ENCODE measurements at regions not wholly inside any gene's neighbourhood (a gene's known extent, or its start where the extent isn't known, plus 50 kb on each side); places are given as distances from the start of the nearest gene placed in this dataset.

- no peak for ATAC-seq
- no peak overlapping the region for H3K4me3 Mint-ChIP-seq
- peaks cover 8% of the 10 kb centered on the region for H3K9me3 Mint-ChIP-seq
- H3K4me1 Mint-ChIP-seq = no peaks in the 10 kb centered on the region
- no peaks in the 10 kb centered on the region for H3K27me3 Mint-ChIP-seq
- H3K27ac Mint-ChIP-seq = no peak overlapping the region
- H3K36me3 Mint-ChIP-seq = no peaks in the 10 kb centered on the region
These were observed 1221.4 kb downstream of the VRK1 start for GRCh38 chr14:98018628-98019027.

GRCh38 chr14:98022541-98023520 lies 1225.6 kb downstream of the VRK1 start:
- H3K27me3 Mint-ChIP-seq = no peaks in the 10 kb centered on the region
- no peaks in the 10 kb centered on the region for H3K36me3 Mint-ChIP-seq
- no peak overlapping the region for H3K27ac Mint-ChIP-seq
- H3K4me3 Mint-ChIP-seq = no peak overlapping the region
- no peaks in the 10 kb centered on the region for H3K4me1 Mint-ChIP-seq
- ATAC-seq = no peak
- H3K9me3 Mint-ChIP-seq = peaks cover 9% of the 10 kb centered on the region

GRCh38 chr14:98028162-98028561 lies 1231.0 kb downstream of the VRK1 start:
- Mint-ChIP-seq H3K4me1 (no peaks in the 10 kb centered on the region), H3K9me3 (peaks cover 18% of the 10 kb centered on the region), H3K36me3 (no peaks in the 10 kb centered on the region), H3K27ac (no peak overlapping the region), H3K4me3 (no peak overlapping the region), H3K27me3 (no peaks in the 10 kb centered on the region)
- no peak for ATAC-seq

GRCh38 chr14:98035396-98035795 lies 1236.6 kb downstream of the BCL11B start:
- H3K27ac Mint-ChIP-seq = no peak overlapping the region
- no peak for ATAC-seq
- H3K4me1 Mint-ChIP-seq = no peaks in the 10 kb centered on the region
- no peaks in the 10 kb centered on the region for H3K36me3 Mint-ChIP-seq
- no peak overlapping the region for H3K4me3 Mint-ChIP-seq
- peaks cover 10% of the 10 kb centered on the region for H3K9me3 Mint-ChIP-seq
- H3K27me3 Mint-ChIP-seq = no peaks in the 10 kb centered on the region

GRCh38 chr14:98037831-98038230 lies 1234.2 kb downstream of the BCL11B start:
- H3K9me3 Mint-ChIP-seq = peaks cover 8% of the 10 kb centered on the region
- no peak overlapping the region for H3K27ac Mint-ChIP-seq
- no peak for ATAC-seq
- H3K4me3 Mint-ChIP-seq = no peak overlapping the region
- no peaks in the 10 kb centered on the region for H3K4me1 Mint-ChIP-seq
- no peaks in the 10 kb centered on the region for H3K36me3 Mint-ChIP-seq
- H3K27me3 Mint-ChIP-seq = no peaks in the 10 kb centered on the region

GRCh38 chr14:98056946-98057345 lies 1215.1 kb downstream of the BCL11B start:
- H3K4me3 Mint-ChIP-seq = no peak overlapping the region
- no peaks in the 10 kb centered on the region for H3K36me3 Mint-ChIP-seq
- ATAC-seq = no peak
- peaks cover 16% of the 10 kb centered on the region for H3K9me3 Mint-ChIP-seq
- no peaks in the 10 kb centered on the region for H3K27me3 Mint-ChIP-seq
- H3K4me1 Mint-ChIP-seq = no peaks in the 10 kb centered on the region
- no peak overlapping the region for H3K27ac Mint-ChIP-seq

- Mint-ChIP-seq H3K9me3 (peaks cover 21% of the 10 kb centered on the region), H3K36me3 (no peaks in the 10 kb centered on the region), H3K27me3 (no peaks in the 10 kb centered on the region), H3K4me3 (no peak overlapping the region), H3K4me1 (no peaks in the 10 kb centered on the region), H3K27ac (no peak overlapping the region)
- no peak for ATAC-seq
These were observed 1212.9 kb downstream of the BCL11B start for GRCh38 chr14:98059106-98059505.

- Mint-ChIP-seq H3K4me1 (no peaks in the 10 kb centered on the region), H3K27me3 (no peaks in the 10 kb centered on the region), H3K9me3 (peaks cover 12% of the 10 kb centered on the region), H3K4me3 (no peak overlapping the region), H3K27ac (no peak overlapping the region), H3K36me3 (no peaks in the 10 kb centered on the region)
- ATAC-seq = no peak
These were observed 1209.9 kb downstream of the BCL11B start for GRCh38 chr14:98062083-98062482.

GRCh38 chr14:98069712-98070171 lies 1202.3 kb downstream of the BCL11B start:
- Mint-ChIP-seq H3K27me3 (no peaks in the 10 kb centered on the region), H3K9me3 (peaks cover 7% of the 10 kb centered on the region), H3K36me3 (no peaks in the 10 kb centered on the region), H3K4me1 (no peaks in the 10 kb centered on the region), H3K27ac (no peak overlapping the region), H3K4me3 (no peak overlapping the region)
- no peak for ATAC-seq

- Mint-ChIP-seq H3K27ac (no peak overlapping the region), H3K4me3 (no peak overlapping the region), H3K36me3 (no peaks in the 10 kb centered on the region), H3K9me3 (peaks cover 7% of the 10 kb centered on the region), H3K4me1 (no peaks in the 10 kb centered on the region), H3K27me3 (no peaks in the 10 kb centered on the region)
- ATAC-seq = no peak
These were observed 1201.5 kb downstream of the BCL11B start for GRCh38 chr14:98070536-98070935.

GRCh38 chr14:98074111-98074510 lies 1197.9 kb downstream of the BCL11B start:
- Mint-ChIP-seq H3K27ac (no peak overlapping the region), H3K36me3 (no peaks in the 10 kb centered on the region), H3K4me1 (no peaks in the 10 kb centered on the region), H3K27me3 (no peaks in the 10 kb centered on the region), H3K9me3 (peaks cover 15% of the 10 kb centered on the region), H3K4me3 (no peak overlapping the region)
- ATAC-seq = no peak

GRCh38 chr14:98077176-98077575 lies 1194.8 kb downstream of the BCL11B start:
- Mint-ChIP-seq H3K27me3 (no peaks in the 10 kb centered on the region), H3K9me3 (peaks cover 18% of the 10 kb centered on the region), H3K4me1 (no peaks in the 10 kb centered on the region), H3K36me3 (no peaks in the 10 kb centered on the region), H3K27ac (no peak overlapping the region), H3K4me3 (no peak overlapping the region)
- ATAC-seq = no peak

GRCh38 chr14:98082833-98083232 lies 1189.2 kb downstream of the BCL11B start:
- Mint-ChIP-seq H3K27me3 (no peaks in the 10 kb centered on the region), H3K4me3 (no peak overlapping the region), H3K4me1 (no peaks in the 10 kb centered on the region), H3K36me3 (no peaks in the 10 kb centered on the region), H3K27ac (no peak overlapping the region), H3K9me3 (peaks cover 10% of the 10 kb centered on the region)
- no peak for ATAC-seq

GRCh38 chr14:98085751-98086150 lies 1186.2 kb downstream of the BCL11B start:
- no peak overlapping the region for H3K4me3 Mint-ChIP-seq
- H3K9me3 Mint-ChIP-seq = peaks cover 7% of the 10 kb centered on the region
- no peaks in the 10 kb centered on the region for H3K36me3 Mint-ChIP-seq
- ATAC-seq = no peak
- no peaks in the 10 kb centered on the region for H3K4me1 Mint-ChIP-seq
- H3K27me3 Mint-ChIP-seq = no peaks in the 10 kb centered on the region
- no peak overlapping the region for H3K27ac Mint-ChIP-seq

- no peak overlapping the region for H3K4me3 Mint-ChIP-seq
- H3K27ac Mint-ChIP-seq = no peak overlapping the region
- no peaks in the 10 kb centered on the region for H3K27me3 Mint-ChIP-seq
- peaks cover 8% of the 10 kb centered on the region for H3K9me3 Mint-ChIP-seq
- H3K4me1 Mint-ChIP-seq = no peaks in the 10 kb centered on the region
- H3K36me3 Mint-ChIP-seq = no peaks in the 10 kb centered on the region
- ATAC-seq = no peak
These were observed 1178.9 kb downstream of the BCL11B start for GRCh38 chr14:98093111-98093510.

GRCh38 chr14:98099527-98099926 lies 1172.5 kb downstream of the BCL11B start:
- peaks cover 14% of the 10 kb centered on the region for H3K9me3 Mint-ChIP-seq
- no peaks in the 10 kb centered on the region for H3K4me1 Mint-ChIP-seq
- H3K4me3 Mint-ChIP-seq = no peak overlapping the region
- ATAC-seq = no peak
- no peaks in the 10 kb centered on the region for H3K36me3 Mint-ChIP-seq
- no peak overlapping the region for H3K27ac Mint-ChIP-seq
- H3K27me3 Mint-ChIP-seq = no peaks in the 10 kb centered on the region

Measured in stimulated activated memory B cell treated with anti-CD40 and anti-IgM and Interleukin-4, amounts not matched to agents 10 μg/mL and 1 μg/mL and 100 μg/mL, for 72 hours (primary cell).